Ishikawa (cell line): ENCODE measurements at regions not wholly inside any gene's neighbourhood (a gene's known extent, or its start where the extent isn't known, plus 50 kb on each side); places are given as distances from the start of the nearest gene placed in this dataset.

Experiments used
- CEBPB ChIP-seq: IDR thresholded peaks from 2 replicates; pipeline ENCODE4 v1.6.1; 2012
- CREB1 ChIP-seq: IDR thresholded peaks from 2 replicates; pipeline ENCODE4 v1.6.1; 2012; ENCODE audit warnings: low read depth
- EGR1 ChIP-seq: IDR thresholded peaks from 2 replicates; pipeline ENCODE4 v1.6.1; 2012
- EP300 ChIP-seq: IDR thresholded peaks from 2 replicates; pipeline ENCODE4 v1.6.1; 2012; ENCODE audit warnings: borderline replicate concordance
- FOXM1 ChIP-seq: IDR thresholded peaks from 2 replicates; pipeline ENCODE4 v1.6.1; 2012; ENCODE audit warnings: low read depth, borderline replicate concordance
- MAX ChIP-seq: IDR thresholded peaks from 2 replicates; pipeline ENCODE4 v1.6.1; 2012
- NFIC ChIP-seq: IDR thresholded peaks from 2 replicates; pipeline ENCODE4 v1.6.1; 2012
- RAD21 ChIP-seq: IDR thresholded peaks from 2 replicates; pipeline ENCODE4 v1.6.1; 2012; ENCODE audit warnings: low read depth
- REST ChIP-seq: IDR thresholded peaks from 2 replicates; pipeline ENCODE4 v1.6.1; 2012; ENCODE audit warnings: low read depth, mild to moderate bottlenecking
- TAF1 ChIP-seq: IDR thresholded peaks from 2 replicates; pipeline ENCODE4 v1.6.1; 2012; ENCODE audit warnings: low read depth, mild to moderate bottlenecking
- TEAD4 ChIP-seq: IDR thresholded peaks from 2 replicates; pipeline ENCODE4 v1.6.1; 2012
- USF1 ChIP-seq: IDR thresholded peaks from 2 replicates; pipeline ENCODE4 v1.6.1; 2012
- YY1 ChIP-seq: IDR thresholded peaks from 2 replicates; pipeline ENCODE4 v1.6.1; 2012; ENCODE audit warnings: low read depth
- ZBTB7A ChIP-seq: IDR thresholded peaks from 2 replicates; pipeline ENCODE4 v1.6.1; 2012; ENCODE audit warnings: low read depth

GRCh38 chr12:42735861-42736361, 146.4 kb upstream of the PRICKLE1 start:
- no peak for TF ChIP-seq NFIC
- TF ChIP-seq FOXM1: no peak
- TF ChIP-seq CEBPB: no peak
- no peak for TF ChIP-seq TAF1
- TF ChIP-seq RAD21: no peak
- no peak for TF ChIP-seq USF1
- no peak for TF ChIP-seq MAX
- no peak for TF ChIP-seq YY1
- no peak for TF ChIP-seq EP300
- TF ChIP-seq CREB1: no peak
- TF ChIP-seq REST: no peak
- no peak for TF ChIP-seq ZBTB7A

GRCh38 chr12:42733911-42734310, 144.4 kb upstream of the PRICKLE1 start:
- TF ChIP-seq MAX: no peak

GRCh38 chr12:42732908-42733411, 143.4 kb upstream of the PRICKLE1 start:
- TF ChIP-seq NFIC (no peak), MAX (no peak), ZBTB7A (no peak), CREB1 (no peak), USF1 (no peak), FOXM1 (no peak), EGR1 (no peak)

- no peak for TF ChIP-seq TEAD4
- TF ChIP-seq FOXM1: no peak
- no peak for TF ChIP-seq TAF1
- no peak for TF ChIP-seq YY1
- TF ChIP-seq EGR1: no peak
- no peak for TF ChIP-seq CREB1
- no peak for TF ChIP-seq CEBPB
These were observed 140.7 kb upstream of the PRICKLE1 start for GRCh38 chr12:42730291-42730690.

- no peak for TF ChIP-seq ZBTB7A
- TF ChIP-seq EP300: no peak
- TF ChIP-seq CREB1: no peak
- no peak for TF ChIP-seq TEAD4
- no peak for TF ChIP-seq USF1
- TF ChIP-seq FOXM1: no peak
- no peak for TF ChIP-seq MAX
- TF ChIP-seq YY1: no peak
- no peak for TF ChIP-seq EGR1
- TF ChIP-seq RAD21: no peak
- TF ChIP-seq NFIC: no peak
These were observed 140.0 kb upstream of the PRICKLE1 start for GRCh38 chr12:42729535-42729900.

- no peak for TF ChIP-seq EP300
- no peak for TF ChIP-seq CREB1
- TF ChIP-seq USF1: no peak
- no peak for TF ChIP-seq REST
- TF ChIP-seq RAD21: no peak
These were observed 139.4 kb upstream of the PRICKLE1 start for GRCh38 chr12:42728770-42729534.
